NCI-H69 (cell line): ENCODE measurements at regions not wholly inside any gene's neighbourhood (a gene's known extent, or its start where the extent isn't known, plus 50 kb on each side); places are given as distances from the start of the nearest gene placed in this dataset.

Source experiments
- DNase-seq: peaks from one replicate; lab custom pipeline; 2025; lab: John Stamatoyannopoulos, UW

DNA sequence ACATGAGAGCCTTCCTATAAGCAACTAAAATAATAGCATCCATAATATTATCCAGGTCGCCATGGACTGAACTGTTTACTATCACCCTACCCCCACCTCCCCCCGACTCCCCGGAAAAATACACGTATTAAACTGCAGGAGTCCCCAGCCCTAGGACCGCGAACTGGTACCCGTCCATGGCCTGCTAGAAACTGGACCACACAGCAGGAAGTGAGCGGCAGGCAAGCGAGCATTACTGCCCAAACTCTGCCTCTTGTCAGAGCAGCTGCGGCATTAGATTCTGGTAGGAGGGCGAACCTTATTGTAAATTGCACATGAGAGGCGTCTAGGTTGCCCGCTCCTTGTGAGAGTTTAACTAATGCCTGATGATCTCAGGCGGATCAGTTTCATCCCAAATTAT, 405.8 kb upstream of the ADGRL3 start:
- no peak for DNase-seq

- DNase-seq, result no peak
Observed at GRCh38 chr4:60799214-60799613, 400.9 kb upstream of the ADGRL3 start.

GRCh38 chr4:60800701-60801100, 399.4 kb upstream of the ADGRL3 start:
- peak; percentile 28 for DNase-seq

DNA sequence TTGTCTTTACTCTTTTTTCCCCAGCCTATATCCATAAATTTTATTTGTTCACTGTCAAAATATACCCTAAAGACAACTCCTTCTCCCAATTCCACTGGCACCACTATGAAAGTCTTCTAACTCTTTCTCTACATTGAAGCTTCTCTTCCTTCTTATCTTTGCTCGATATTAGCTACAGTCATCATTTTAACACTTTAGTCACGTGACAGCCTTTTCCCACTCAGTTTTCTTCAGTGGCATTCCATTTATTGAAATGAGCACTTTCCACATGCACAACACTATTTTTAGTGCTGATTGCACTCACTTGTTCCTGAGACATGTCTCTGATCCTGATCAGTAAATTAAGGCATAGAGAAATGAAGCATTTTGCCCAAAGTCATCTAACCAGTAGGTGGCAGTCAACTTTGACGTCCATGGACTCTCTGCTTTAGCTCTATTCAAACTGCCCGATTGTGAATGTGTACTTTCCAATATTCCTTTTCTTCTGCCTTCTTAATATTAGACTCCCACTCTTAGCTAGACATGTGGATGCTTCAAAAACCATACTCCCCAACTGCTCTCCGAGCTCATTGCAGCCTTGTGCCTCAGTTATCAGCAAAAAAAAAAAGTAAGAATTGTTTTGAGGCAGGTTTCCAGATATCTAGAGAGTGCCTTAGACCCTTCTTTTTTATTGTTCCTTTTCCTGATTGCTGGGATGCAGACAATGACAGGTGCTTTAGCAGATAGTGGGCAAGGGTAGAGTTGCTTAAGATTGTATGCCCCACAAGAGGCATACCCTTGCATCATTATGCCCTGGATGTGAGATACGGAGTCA, 394.4 kb upstream of the ADGRL3 start:
- DNase-seq, result peak; percentile 68

DNA sequence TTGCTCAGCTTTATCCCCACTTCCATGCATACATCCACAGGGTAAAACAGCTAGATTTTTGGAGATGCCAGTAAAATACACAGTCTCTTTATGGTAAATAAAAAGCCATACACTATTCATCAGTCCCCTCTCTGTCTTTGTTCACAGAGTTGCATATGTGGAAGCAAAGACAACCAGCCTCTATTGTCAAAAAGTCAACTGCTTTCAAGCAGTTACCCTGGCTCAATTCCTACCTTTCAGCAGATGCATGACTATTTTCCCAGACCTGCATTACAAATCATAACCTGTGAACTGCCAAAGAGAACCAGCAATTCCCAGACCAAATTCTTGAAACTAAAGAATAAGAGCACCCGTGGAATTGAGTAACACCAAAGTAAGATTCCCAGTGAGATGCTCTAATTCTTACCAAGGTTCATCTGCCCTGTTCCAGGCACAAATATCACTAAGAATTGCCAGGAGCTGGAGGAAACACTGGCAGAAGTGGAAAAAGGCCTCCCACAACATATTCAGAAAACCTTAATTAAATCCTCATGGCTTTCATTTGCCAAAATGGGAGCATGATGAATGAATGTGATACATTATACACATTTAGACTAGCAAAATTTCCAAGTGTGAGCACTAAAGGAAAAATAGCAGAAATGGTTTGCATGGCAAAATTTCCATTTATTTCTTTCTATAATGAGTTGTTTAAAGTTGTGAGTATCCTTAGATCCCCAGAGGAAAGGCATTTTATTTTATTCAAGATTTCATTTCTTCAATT, 391.2 kb upstream of the ADGRL3 start:
- DNase-seq, result no peak

GRCh38 chr4:60809486-60809800, 390.7 kb upstream of the ADGRL3 start:
- no peak for DNase-seq

- no peak for DNase-seq
Observed at GRCh38 chr4:60812811-60813210, 387.3 kb upstream of the ADGRL3 start.

GRCh38 chr4:60814549-60814948, 385.6 kb upstream of the ADGRL3 start:
- peak; percentile 3 for DNase-seq

DNA sequence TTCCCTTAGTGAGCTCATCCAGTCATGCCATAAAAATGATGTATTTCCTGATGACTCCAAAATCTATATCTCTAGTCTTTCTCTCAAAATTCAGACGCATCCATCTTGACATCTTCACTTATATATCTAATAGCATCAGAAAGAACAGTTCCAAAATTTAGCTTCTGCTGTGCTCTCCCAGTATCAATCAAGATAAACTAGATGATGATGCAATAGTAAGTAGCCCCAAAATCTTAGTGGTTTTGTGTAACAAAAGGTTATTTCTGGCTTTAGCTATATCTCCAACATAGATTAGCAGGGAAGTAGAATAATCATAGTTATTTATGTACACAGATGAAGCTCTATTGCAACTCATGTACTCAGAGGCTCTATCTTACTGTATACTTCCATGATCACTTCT, 382.5 kb upstream of the ADGRL3 start:
- no peak for DNase-seq

- DNase-seq, result peak; percentile 77
Observed at GRCh38 chr4:60822986-60823385, 377.1 kb upstream of the ADGRL3 start.

DNA sequence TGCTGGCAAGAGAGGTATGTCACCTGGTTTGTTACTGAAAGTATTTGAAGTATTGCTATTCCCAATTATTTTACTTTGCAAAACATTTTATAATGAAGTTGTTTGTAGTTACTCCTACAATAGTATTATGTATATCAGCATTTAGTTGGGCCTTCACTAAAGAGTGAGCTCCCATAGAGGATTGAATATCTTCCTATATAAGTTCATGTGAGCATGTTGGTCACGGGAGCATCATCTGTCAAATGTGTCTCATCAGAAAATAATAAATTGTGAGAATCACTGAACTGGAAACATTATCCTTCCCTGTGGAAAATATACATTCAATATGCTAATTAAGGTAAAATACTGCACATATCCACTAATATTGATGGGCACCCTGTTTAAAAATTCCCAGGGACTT, 360.1 kb upstream of the ADGRL3 start:
- DNase-seq, result no peak

DNA sequence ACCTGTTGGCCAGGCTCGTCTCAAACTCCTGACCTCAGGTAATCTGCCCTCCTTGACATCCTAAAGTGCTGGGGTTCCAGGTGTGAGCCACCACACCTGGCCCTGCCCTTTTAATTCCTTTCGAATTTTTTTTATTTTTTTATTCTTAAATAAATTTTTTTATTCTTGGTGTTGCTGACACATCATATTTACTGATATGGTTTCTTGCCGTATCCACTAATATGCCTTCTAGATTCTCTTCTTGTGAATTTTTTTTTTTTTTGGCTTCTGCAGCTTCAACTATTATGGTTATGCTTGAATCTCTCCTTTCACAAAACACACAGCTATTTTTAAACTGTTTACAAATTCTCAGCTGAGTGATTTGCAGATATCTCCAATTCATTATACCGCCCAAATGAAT, 353.4 kb upstream of the ADGRL3 start:
- no peak for DNase-seq

DNA sequence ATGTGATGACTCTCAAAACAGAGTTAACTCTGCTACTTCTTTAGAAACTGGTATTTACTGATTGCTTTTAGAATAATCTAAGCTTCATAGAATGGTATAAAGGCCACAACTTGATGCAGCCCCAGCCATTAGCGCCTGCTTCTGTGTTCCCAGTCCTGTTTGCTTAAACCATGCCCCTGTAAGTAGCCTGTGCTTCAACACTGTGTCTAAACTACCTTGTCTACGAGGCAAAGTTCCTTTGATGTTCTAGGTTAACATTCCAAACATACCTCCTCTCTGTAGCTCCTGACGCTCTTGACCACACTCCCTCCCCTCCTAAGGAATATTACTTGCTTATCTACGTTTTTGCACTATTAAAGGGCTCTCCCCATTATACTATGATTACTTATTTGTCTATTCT, 352.5 kb upstream of the ADGRL3 start:
- no peak for DNase-seq

DNA sequence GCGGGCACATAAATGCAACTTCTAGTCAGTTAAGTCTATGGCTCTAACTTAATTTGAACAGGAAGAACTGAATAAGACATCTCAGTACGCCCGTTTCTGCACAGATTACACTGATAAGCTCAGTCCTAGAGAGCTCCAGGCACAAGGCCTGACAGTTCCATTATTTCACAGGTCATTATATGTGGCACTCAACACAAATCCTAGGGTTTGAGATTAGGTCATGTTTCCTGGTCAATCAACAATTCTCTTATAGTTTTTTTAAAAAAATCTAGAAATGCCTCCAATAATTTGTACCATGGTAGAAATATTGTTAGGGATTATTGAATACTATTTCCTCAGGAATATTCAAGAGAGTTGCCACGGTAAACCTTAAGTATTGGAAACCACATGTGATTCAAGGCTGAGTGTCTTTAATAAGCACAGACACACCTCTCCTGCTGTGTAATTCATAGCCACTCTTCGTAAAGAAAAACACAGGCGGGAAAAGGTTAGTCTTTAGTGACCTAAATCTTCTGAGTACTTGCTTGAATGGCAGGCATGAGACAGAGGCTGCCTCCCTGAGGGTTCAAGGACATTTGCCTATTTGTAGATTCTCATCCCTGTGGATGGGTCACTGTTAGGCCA, 342.9 kb upstream of the ADGRL3 start:
- peak; percentile 92 for DNase-seq

- no peak for DNase-seq
Observed at GRCh38 chr4:60863442-60863841, 336.7 kb upstream of the ADGRL3 start.

DNA sequence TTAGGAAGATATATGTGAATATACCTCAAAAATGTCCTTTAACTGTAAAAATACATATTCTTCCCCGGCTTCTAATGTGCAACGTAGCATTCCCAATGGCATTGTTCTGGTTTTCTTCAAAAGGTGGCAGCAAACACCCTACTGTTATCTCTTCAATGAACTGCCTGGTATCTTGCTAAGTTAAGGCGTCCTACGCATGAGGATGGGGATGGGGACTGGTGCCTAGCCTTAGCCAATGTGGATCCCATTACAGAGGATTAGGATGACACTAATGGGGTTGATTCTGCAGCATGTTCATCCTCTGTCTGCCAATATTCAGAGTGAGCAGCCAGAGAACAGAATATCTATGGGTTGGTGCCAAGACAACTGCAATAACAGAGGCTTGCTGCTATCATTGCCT, 334.9 kb upstream of the ADGRL3 start:
- DNase-seq, result peak; percentile 53

DNA sequence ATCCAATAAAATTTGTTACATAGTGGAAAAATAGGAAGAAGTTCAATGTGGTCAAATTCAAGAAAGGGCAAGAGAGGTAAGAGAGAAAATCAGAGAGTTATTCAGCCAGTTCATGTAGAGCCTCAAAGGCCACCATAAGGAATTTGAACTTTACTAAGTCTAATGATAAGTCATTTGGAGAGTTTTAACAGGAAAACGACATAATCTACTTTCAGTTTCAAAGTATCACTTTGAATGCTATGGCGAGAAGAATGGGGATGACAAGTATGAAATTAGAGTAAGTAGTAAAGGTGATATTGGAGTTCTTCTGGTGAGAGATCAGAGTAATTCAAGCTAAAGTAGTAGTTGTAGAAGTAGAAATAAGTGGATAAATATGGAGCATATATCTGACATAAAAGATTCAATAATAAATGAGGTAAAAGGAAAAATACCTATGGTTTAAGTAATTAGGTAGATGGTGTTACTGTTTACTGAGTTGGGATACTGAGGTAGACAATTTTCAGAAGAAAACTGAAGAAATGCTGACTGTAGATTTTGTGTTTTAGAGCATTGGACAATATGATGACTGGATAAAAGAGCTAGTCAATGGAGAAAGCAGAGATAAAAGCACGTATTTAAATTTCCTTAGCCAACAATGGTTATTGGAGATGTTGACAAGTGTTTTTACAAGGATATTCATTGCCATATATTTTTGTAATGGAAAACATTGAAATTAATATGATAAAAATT, 331.7 kb upstream of the ADGRL3 start:
- no peak for DNase-seq

DNA sequence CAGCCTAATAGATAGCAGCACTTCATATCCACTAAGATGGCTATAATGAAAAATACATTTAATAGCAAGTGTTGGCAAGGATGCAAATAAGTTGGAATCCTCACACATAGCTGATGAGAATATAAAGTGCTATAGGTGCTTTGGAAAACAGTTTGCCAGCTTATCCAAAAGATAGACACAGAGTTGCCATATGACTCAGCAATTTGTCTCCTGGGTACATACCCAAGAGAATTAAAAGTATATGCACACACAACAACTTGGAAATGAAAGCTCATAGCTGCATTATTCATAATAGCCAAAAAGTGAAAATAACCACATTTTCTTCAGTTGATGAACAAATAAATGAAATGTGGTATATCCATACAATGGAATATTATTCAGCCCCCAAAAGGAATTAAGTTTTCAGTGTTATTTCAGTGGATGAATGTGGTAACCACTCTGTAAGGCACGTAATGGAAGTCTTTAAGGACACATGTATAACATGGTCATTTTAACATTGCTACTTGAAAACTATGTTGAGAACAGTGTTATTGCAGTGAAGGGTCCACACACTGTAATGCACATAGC, 320.9 kb upstream of the ADGRL3 start:
- DNase-seq, result no peak

- DNase-seq, result no peak
Observed at GRCh38 chr4:60884587-60884986, 315.5 kb upstream of the ADGRL3 start.

- DNase-seq, result peak; percentile 6
Observed at GRCh38 chr4:60885011-60885410, 315.1 kb upstream of the ADGRL3 start.

GRCh38 chr4:60890743-60891142, 309.4 kb upstream of the ADGRL3 start:
- no peak for DNase-seq

- no peak for DNase-seq
Observed at GRCh38 chr4:60891947-60892346, 308.2 kb upstream of the ADGRL3 start.
